HepG2 (cell line): ENCODE measurements at regions not wholly inside any gene's neighbourhood (a gene's known extent, or its start where the extent isn't known, plus 50 kb on each side); places are given as distances from the start of the nearest gene placed in this dataset.

ENCODE experiments used
- AGO1 ChIP-seq: fragments of 200-400 bp; formaldehyde crosslinking; IDR thresholded peaks from 2 replicates; pipeline ENCODE4 v1.6.1; 2017; ENCODE audit warnings: mild to moderate bottlenecking, low read depth, low read length, moderate library complexity; ENCODE audit not compliant: poor library complexity, severe bottlenecking
- ARID5B ChIP-seq: IDR thresholded peaks from 2 replicates; pipeline ENCODE4 v1.4.0; 2020; ENCODE audit warnings: mild to moderate bottlenecking, missing genetic modification reagents
- CSRNP1 ChIP-seq: sonication (generic); formaldehyde crosslinking; IDR thresholded peaks from 2 replicates; pipeline ENCODE4 v1.8.1; 2023; ENCODE audit warnings: mild to moderate bottlenecking, missing genetic modification reagents
- HOXA5 ChIP-seq: sonication (generic); formaldehyde crosslinking; IDR thresholded peaks from 2 replicates; pipeline ENCODE4 v1.4.0; 2020; ENCODE audit warnings: missing genetic modification reagents
- KDM3A ChIP-seq: IDR thresholded peaks from 2 replicates; pipeline ENCODE4 v1.6.1; 2018; ENCODE audit warnings: low read depth, missing compliant biosample characterization
- MTA1 ChIP-seq: sonication (generic); formaldehyde crosslinking; IDR thresholded peaks from 2 replicates; pipeline ENCODE4 v1.4.0; 2020; ENCODE audit warnings: missing genetic modification reagents, mild to moderate bottlenecking, borderline replicate concordance
- SIX4 ChIP-seq: sonication (generic); formaldehyde crosslinking; IDR thresholded peaks from 2 replicates; pipeline ENCODE4 v1.4.0; 2020; ENCODE audit warnings: missing genetic modification reagents
- SNAPC5 ChIP-seq: sonication (generic); formaldehyde crosslinking; IDR thresholded peaks from 2 replicates; pipeline ENCODE4 v1.8.1; 2023; ENCODE audit warnings: mild to moderate bottlenecking, missing genetic modification reagents, borderline replicate concordance
- SOX13 ChIP-seq, 3 experiments: fragments of 450-650 bp in 1 of 3; sonication (generic) in 1 of 3; formaldehyde crosslinking in 1 of 3; IDR thresholded peaks in 2 of 3; conservative IDR thresholded peaks in 1 of 3; 2 replicates each; pipeline versions ENCODE4 v1.5.0 to v1.6.1; 2016 to 2020; ENCODE audit warnings: antibody characterized with exemption in 1 of 3, mild to moderate bottlenecking in 1 of 3, missing compliant biosample characterization in 1 of 3, missing genetic modification reagents in 1 of 3, moderate library complexity in 1 of 3
- ZBTB3 ChIP-seq: sonication (generic); formaldehyde crosslinking; IDR thresholded peaks from 2 replicates; pipeline ENCODE4 v1.4.0; 2020; ENCODE audit warnings: low read depth, mild to moderate bottlenecking, moderate library complexity, missing genetic modification reagents, borderline replicate concordance
- ZFY ChIP-seq: sonication (generic); formaldehyde crosslinking; IDR thresholded peaks from 2 replicates; pipeline ENCODE4 v1.4.0; 2020; ENCODE audit warnings: missing genetic modification reagents
- ZMYM2 ChIP-seq: sonication (generic); formaldehyde crosslinking; IDR thresholded peaks from 2 replicates; pipeline ENCODE4 v1.8.0; 2022; ENCODE audit warnings: mild to moderate bottlenecking, missing genetic modification reagents
- ZNF121 ChIP-seq: sonication (generic); formaldehyde crosslinking; IDR thresholded peaks from 2 replicates; pipeline ENCODE4 v1.5.0; 2020; ENCODE audit warnings: mild to moderate bottlenecking, missing genetic modification reagents
- ZNF234 ChIP-seq: sonication (generic); formaldehyde crosslinking; conservative IDR thresholded peaks from 2 replicates; pipeline ENCODE4 v1.5.1; 2020; ENCODE audit warnings: mild to moderate bottlenecking, missing genetic modification reagents
- ZNF580 ChIP-seq: IDR thresholded peaks from 2 replicates; pipeline ENCODE4 v1.6.1; 2016; ENCODE audit warnings: low read depth, borderline replicate concordance
- TF ChIP-seq, protein P1 (sequence below): sonication (generic); formaldehyde crosslinking; IDR thresholded peaks from 2 replicates; pipeline ENCODE4 v1.5.1; 2020; ENCODE audit warnings: missing genetic modification reagents, mild to moderate bottlenecking, borderline replicate concordance
- TF ChIP-seq, protein P2 (sequence below): sonication (generic); formaldehyde crosslinking; IDR thresholded peaks from 2 replicates; pipeline ENCODE4 v1.4.0; 2020; ENCODE audit warnings: mild to moderate bottlenecking, missing genetic modification reagents

- TF ChIP-seq, protein P1, sequence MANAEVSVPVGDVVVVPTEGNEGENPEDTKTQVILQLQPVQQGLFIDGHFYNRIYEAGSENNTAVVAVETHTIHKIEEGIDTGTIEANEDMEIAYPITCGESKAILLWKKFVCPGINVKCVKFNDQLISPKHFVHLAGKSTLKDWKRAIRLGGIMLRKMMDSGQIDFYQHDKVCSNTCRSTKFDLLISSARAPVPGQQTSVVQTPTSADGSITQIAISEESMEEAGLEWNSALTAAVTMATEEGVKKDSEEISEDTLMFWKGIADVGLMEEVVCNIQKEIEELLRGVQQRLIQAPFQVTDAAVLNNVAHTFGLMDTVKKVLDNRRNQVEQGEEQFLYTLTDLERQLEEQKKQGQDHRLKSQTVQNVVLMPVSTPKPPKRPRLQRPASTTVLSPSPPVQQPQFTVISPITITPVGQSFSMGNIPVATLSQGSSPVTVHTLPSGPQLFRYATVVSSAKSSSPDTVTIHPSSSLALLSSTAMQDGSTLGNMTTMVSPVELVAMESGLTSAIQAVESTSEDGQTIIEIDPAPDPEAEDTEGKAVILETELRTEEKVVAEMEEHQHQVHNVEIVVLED (CRISPR knock-in tag), result no peak
- TF ChIP-seq ZBTB3, result no peak
- TF ChIP-seq SNAPC5 (CRISPR knock-in tag), result no peak
- TF ChIP-seq CSRNP1 (CRISPR knock-in tag), result no peak
- no peak for TF ChIP-seq ZNF234 (CRISPR knock-in tag)
- TF ChIP-seq, protein P2, sequence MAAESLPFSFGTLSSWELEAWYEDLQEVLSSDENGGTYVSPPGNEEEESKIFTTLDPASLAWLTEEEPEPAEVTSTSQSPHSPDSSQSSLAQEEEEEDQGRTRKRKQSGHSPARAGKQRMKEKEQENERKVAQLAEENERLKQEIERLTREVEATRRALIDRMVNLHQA, result no peak
- TF ChIP-seq SOX13 (IDR thresholded peaks at IDR 0.05), result no peak
- TF ChIP-seq SOX13 (CRISPR knock-in tag; conservative IDR thresholded peaks at IDR 0.05 in 1 of 2, IDR thresholded peaks at IDR 0.05 in 1 of 2), result peak in 1 of 2 experiments; percentile 93; a peak in 2 of 4 replicates
- TF ChIP-seq SIX4 (CRISPR knock-in tag), result no peak
- TF ChIP-seq HOXA5, result no peak
- no peak for TF ChIP-seq AGO1
- TF ChIP-seq ZFY (CRISPR knock-in tag), result no peak
- TF ChIP-seq ZMYM2, result no peak
- no peak for TF ChIP-seq ZNF580 (CRISPR knock-in tag)
- no peak for TF ChIP-seq MTA1 (CRISPR knock-in tag)
- no peak for TF ChIP-seq KDM3A (CRISPR knock-in tag)
- no peak for TF ChIP-seq ZNF121 (CRISPR knock-in tag)
- TF ChIP-seq ARID5B, result peak; percentile 36; the same call in 1 of the 2 replicates
These were observed 145.4 kb downstream of the CPEB2 start (continued) for GRCh38 chr4:15147714-15148113.
